GM12878 (cell line): ENCODE measurements at regions not wholly inside any gene's neighbourhood (a gene's known extent, or its start where the extent isn't known, plus 50 kb on each side); places are given as distances from the start of the nearest gene placed in this dataset.

ENCODE experiments used
- ATF7 ChIP-seq: fragments of 450-650 bp; IDR thresholded peaks from 2 replicates; pipeline ENCODE4 v1.6.1; 2016; ENCODE audit warnings: low read depth, mild to moderate bottlenecking
- EGR1 ChIP-seq, 2 experiments: IDR thresholded peaks; 1 replicate in 1 of 2; 2 replicates in 1 of 2; pipeline ENCODE4 v1.6.1; 2011 to 2012; ENCODE audit warnings: low read depth in 2 of 2, low read length in 2 of 2, borderline replicate concordance in 1 of 2, mild to moderate bottlenecking in 1 of 2, moderate library complexity in 1 of 2
- JUNB ChIP-seq: IDR thresholded peaks from 2 replicates; pipeline ENCODE4 v1.6.1; 2016; ENCODE audit warnings: antibody characterized with exemption, mild to moderate bottlenecking
- NR2F1 ChIP-seq: fragments of 450-650 bp; conservative IDR thresholded peaks from 2 replicates; pipeline ENCODE4 v1.6.1; 2017; ENCODE audit warnings: mild to moderate bottlenecking
- RAD21 ChIP-seq: IDR thresholded peaks from 2 replicates; pipeline ENCODE4 v1.6.1; 2011; ENCODE audit warnings: mild to moderate bottlenecking, low read depth, low read length, moderate library complexity; ENCODE audit not compliant: insufficient read depth
- SMC3 ChIP-seq: IDR thresholded peaks from 2 replicates; pipeline ENCODE4 v1.6.1; 2011; ENCODE audit warnings: low read length, improper control_type of control experiment, borderline replicate concordance
- TF ChIP-seq, protein P1 (sequence below), 3 experiments: IDR thresholded peaks in 2 of 3; conservative IDR thresholded peaks in 1 of 3; 2 replicates each; pipeline ENCODE4 v1.5.1; 2011; ENCODE audit warnings: low read depth in 3 of 3, low read length in 3 of 3, mild to moderate bottlenecking in 3 of 3, control low read depth in 2 of 3, moderate library complexity in 2 of 3, inconsistent platforms in 1 of 3, mixed read lengths in 1 of 3; ENCODE audit not compliant: control insufficient read depth in 2 of 3, insufficient read depth in 1 of 3; ENCODE audit errors: extremely low read depth in 1 of 3
- TF ChIP-seq, protein P2 (sequence below): IDR thresholded peaks from 2 replicates; pipeline ENCODE4 v1.6.1; 2011; ENCODE audit warnings: low read depth, low read length, improper control_type of control experiment, borderline replicate concordance
- TF ChIP-seq, protein P3 (sequence below): IDR thresholded peaks from 2 replicates; pipeline ENCODE4 v1.6.1; 2011; ENCODE audit warnings: low read depth, mild to moderate bottlenecking, low read length, moderate library complexity, borderline replicate concordance; ENCODE audit errors: extremely low read depth

DNA sequence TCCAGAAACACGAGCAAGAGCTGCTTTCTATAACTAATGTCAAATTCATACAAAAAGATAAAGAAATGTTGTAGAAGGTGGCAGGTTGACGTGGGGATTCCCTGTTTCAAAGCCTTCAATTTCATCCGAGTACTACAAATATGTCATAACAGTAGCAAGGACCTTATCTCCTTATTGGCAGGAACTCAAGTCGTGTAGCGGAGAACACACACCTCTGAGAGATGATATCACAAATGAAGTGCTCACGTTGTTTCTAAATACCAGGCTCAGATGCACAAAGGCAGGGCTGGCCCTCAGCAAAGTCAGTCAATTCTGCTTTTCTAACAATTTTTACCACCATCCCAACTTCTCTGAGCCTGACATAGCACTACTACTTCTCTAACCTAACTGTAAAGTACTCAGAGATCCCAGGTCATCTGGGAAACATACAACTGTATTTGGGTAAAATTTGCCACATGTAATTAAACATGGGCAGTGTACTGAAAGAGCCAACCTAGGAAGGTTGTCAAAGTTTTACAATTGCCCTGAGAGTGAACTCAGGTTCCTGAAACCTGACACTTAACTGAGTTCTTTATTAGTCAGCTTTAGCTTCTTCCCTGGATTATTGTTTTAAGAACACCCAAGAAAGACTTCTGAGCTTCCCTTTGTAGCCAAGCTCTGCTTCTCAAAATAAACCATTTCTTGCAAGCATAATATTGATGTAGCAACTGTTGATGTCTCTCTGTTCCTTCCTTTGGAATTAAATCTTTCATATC lies 813.7 kb upstream of the ACVR2A start:
- TF ChIP-seq JUNB (no peak), RAD21 (no peak), NR2F1 (no peak), SMC3 (no peak), ATF7 (no peak), EGR1 (IDR thresholded peaks at IDR 0.05; ENCODE audit: borderline replicate concordance in 1 of 2, low read depth in 2 of 2, low read length in 2 of 2) (no peak)
- TF ChIP-seq, protein P1, sequence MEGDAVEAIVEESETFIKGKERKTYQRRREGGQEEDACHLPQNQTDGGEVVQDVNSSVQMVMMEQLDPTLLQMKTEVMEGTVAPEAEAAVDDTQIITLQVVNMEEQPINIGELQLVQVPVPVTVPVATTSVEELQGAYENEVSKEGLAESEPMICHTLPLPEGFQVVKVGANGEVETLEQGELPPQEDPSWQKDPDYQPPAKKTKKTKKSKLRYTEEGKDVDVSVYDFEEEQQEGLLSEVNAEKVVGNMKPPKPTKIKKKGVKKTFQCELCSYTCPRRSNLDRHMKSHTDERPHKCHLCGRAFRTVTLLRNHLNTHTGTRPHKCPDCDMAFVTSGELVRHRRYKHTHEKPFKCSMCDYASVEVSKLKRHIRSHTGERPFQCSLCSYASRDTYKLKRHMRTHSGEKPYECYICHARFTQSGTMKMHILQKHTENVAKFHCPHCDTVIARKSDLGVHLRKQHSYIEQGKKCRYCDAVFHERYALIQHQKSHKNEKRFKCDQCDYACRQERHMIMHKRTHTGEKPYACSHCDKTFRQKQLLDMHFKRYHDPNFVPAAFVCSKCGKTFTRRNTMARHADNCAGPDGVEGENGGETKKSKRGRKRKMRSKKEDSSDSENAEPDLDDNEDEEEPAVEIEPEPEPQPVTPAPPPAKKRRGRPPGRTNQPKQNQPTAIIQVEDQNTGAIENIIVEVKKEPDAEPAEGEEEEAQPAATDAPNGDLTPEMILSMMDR (IDR thresholded peaks at IDR 0.05 in 2 of 3, conservative IDR thresholded peaks at IDR 0.05 in 1 of 3; ENCODE audit: control insufficient read depth in 2 of 3, extremely low read depth in 1 of 3, insufficient read depth in 1 of 3, low read depth in 3 of 3, low read length in 3 of 3): no peak
- TF ChIP-seq, protein P2, sequence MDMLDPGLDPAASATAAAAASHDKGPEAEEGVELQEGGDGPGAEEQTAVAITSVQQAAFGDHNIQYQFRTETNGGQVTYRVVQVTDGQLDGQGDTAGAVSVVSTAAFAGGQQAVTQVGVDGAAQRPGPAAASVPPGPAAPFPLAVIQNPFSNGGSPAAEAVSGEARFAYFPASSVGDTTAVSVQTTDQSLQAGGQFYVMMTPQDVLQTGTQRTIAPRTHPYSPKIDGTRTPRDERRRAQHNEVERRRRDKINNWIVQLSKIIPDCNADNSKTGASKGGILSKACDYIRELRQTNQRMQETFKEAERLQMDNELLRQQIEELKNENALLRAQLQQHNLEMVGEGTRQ: no peak
- TF ChIP-seq, protein P3, sequence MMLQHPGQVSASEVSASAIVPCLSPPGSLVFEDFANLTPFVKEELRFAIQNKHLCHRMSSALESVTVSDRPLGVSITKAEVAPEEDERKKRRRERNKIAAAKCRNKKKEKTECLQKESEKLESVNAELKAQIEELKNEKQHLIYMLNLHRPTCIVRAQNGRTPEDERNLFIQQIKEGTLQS: no peak
